ENCODE measurements at regions not wholly inside any gene's neighbourhood (a gene's known extent, or its start where the extent isn't known, plus 50 kb on each side); places are given as distances from the start of the nearest gene placed in this dataset.

DNA sequence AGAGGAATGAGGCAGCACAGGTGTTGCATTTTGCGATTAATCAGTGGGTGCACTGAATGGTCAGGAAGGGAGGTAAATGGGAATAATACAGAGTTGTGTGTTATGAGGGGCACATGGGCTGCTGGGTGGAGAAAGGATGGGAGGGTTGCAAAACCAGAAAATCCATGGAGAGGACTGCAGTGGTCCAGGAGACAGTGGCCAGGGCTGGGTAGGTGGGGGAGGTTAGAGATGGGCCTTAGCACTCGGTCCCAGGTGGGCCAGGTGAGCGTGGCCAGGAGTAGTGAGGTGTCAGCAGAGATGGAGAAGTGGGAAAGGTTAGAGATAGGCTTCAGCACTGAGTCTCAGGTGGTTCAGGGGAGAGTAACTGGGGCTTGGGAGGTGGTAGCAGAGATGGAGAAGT lies 399.1 kb upstream of the LARGE1 start:
- no peak overlapping the region for H2AFZ ChIP-seq (ENCODE audit: low read length)
- no peak for ATAC-seq
- no peaks in the 10 kb centered on the region for H3K4me1 ChIP-seq (ENCODE audit: insufficient read depth, low read length)
- H3K4me3 ChIP-seq (replicated peaks in 1 of 3; ENCODE audit: insufficient read depth in 1 of 3, low read depth in 2 of 3, low read length in 3 of 3): no peak overlapping the region
- DNase-seq (ENCODE audit: low spot score): no peak
- H3K79me2 ChIP-seq (ENCODE audit: insufficient read depth, low read length): no peaks in the 10 kb centered on the region
- no peaks in the 10 kb centered on the region for H3K36me3 ChIP-seq (replicated peaks in 1 of 2; ENCODE audit: control insufficient read depth in 1 of 2, insufficient read depth in 2 of 2, low read length in 2 of 2)
- no peak overlapping the region for H3K4me2 ChIP-seq (ENCODE audit: low read depth, low read length)
- ChIA-PET POLR2A (no interaction called here), CTCF (ENCODE audit: low intra/inter-chr PET ratio, low total read pairs) (no interaction called here)
- FAIRE-seq: no peak
- intact Hi-C loops (cut with micrococcal nuclease; ENCODE audit: unreplicated experiment): no loop called here
- in situ Hi-C loops (cut with HindIII; ENCODE audit: extremely low pct_ligation_motif_present, low pct_unique_long_range_greater_than_20kb): no loop called here
- 3% methylated on average over 3 of the region's 3 CpGs for WGBS (ENCODE audit: low lambda C conversion rate)
- H3K27me3 ChIP-seq (ENCODE audit: control insufficient read depth in 1 of 2, insufficient read depth in 2 of 2, low read length in 2 of 2): no peaks in the 10 kb centered on the region
- peaks cover 5% of the 10 kb centered on the region; the same call in 1 of the 2 replicates for H3K9me3 ChIP-seq (ENCODE audit: low read length)
- H3K9ac ChIP-seq (ENCODE audit: insufficient read depth, low read depth, low read length): no peak overlapping the region
- no peak overlapping the region for H3K27ac ChIP-seq (ENCODE audit: extremely low read length, insufficient read depth, low read length)
- no peaks in the 10 kb centered on the region for H4K20me1 ChIP-seq (ENCODE audit: insufficient read depth, low read length)
- TF ChIP-seq U2AF2 (IDR thresholded peaks at IDR 0.05; ENCODE audit: low read depth, low read length) (no peak), ZNF263 (CRISPR knock-in tag; IDR thresholded peaks at IDR 0.05) (no peak), PLSCR1 (CRISPR knock-in tag; IDR thresholded peaks at IDR 0.05; ENCODE audit: borderline replicate concordance) (no peak), SRSF1 (optimal IDR thresholded peaks at IDR 0.05; ENCODE audit: low read depth, low read length) (no peak), ZNF652 (CRISPR knock-in tag; IDR thresholded peaks at IDR 0.05; ENCODE audit: borderline replicate concordance, low read depth) (no peak)
- TF ChIP-seq, protein P1, sequence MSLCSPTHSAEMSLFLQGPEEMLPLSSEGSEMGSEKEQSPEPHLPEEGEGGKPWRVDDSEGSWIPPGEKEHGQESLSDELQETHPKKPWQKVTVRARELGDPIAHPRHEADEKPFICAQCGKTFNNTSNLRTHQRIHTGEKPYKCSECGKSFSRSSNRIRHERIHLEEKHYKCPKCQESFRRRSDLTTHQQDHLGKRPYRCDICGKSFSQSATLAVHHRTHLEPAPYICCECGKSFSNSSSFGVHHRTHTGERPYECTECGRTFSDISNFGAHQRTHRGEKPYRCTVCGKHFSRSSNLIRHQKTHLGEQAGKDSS (CRISPR knock-in tag; IDR thresholded peaks at IDR 0.05; ENCODE audit: borderline replicate concordance, low read depth): no peak
- no TSS peak for BruUV-seq (replicated peaks)

DNA sequence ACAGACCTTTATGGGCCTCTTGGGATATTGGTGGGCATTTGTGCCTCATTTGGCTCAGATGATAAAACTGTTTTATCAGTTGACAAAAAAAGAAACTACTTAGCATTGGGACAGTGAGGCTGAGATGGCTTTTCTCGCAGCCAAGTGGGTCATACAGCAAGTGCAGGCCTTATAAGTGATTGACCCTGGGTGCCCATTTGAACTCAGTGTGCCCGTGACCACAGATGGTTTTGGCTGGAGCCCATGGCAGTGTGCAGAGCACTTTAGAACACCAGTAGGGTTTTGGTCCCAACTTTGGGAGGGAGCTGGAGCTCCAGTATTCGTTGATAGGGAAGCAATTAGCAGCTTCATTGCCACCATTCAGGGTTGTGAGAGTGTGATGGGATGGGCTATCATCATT lies 404.5 kb upstream of the LARGE1 start:
- ATAC-seq (no peak), FAIRE-seq (no peak), DNase-seq (ENCODE audit: low spot score) (no peak)
- BruUV-seq (replicated peaks): no TSS peak
- in situ Hi-C loops (cut with HindIII; ENCODE audit: extremely low pct_ligation_motif_present, low pct_unique_long_range_greater_than_20kb): no loop called here
- H3K4me2 ChIP-seq (ENCODE audit: low read depth, low read length): no peak overlapping the region
- H3K36me3 ChIP-seq (replicated peaks in 1 of 2; ENCODE audit: control insufficient read depth in 1 of 2, insufficient read depth in 2 of 2, low read length in 2 of 2): no peaks in the 10 kb centered on the region
- no peaks in the 10 kb centered on the region; a peak in 1 of 5 replicates for H3K27me3 ChIP-seq (ENCODE audit: control insufficient read depth in 1 of 2, insufficient read depth in 2 of 2, low read length in 2 of 2)
- POLR2A ChIA-PET: no interaction called here
- H3K27ac ChIP-seq (ENCODE audit: extremely low read length, insufficient read depth, low read length): no peak overlapping the region
- no peaks in the 10 kb centered on the region for H3K9me3 ChIP-seq (ENCODE audit: low read length)
- CTCF ChIA-PET (ENCODE audit: low intra/inter-chr PET ratio, low total read pairs): no interaction called here
- H3K9ac ChIP-seq (ENCODE audit: insufficient read depth, low read depth, low read length): no peak overlapping the region
- intact Hi-C loops (cut with micrococcal nuclease; ENCODE audit: unreplicated experiment): no loop called here
- H2AFZ ChIP-seq (ENCODE audit: low read length): no peak overlapping the region
- H3K79me2 ChIP-seq (ENCODE audit: insufficient read depth, low read length): no peaks in the 10 kb centered on the region
- no peaks in the 10 kb centered on the region for H4K20me1 ChIP-seq (ENCODE audit: insufficient read depth, low read length)
- TF ChIP-seq FOSL2 (CRISPR knock-in tag; IDR thresholded peaks at IDR 0.05): no peak
- TF ChIP-seq, protein P2, sequence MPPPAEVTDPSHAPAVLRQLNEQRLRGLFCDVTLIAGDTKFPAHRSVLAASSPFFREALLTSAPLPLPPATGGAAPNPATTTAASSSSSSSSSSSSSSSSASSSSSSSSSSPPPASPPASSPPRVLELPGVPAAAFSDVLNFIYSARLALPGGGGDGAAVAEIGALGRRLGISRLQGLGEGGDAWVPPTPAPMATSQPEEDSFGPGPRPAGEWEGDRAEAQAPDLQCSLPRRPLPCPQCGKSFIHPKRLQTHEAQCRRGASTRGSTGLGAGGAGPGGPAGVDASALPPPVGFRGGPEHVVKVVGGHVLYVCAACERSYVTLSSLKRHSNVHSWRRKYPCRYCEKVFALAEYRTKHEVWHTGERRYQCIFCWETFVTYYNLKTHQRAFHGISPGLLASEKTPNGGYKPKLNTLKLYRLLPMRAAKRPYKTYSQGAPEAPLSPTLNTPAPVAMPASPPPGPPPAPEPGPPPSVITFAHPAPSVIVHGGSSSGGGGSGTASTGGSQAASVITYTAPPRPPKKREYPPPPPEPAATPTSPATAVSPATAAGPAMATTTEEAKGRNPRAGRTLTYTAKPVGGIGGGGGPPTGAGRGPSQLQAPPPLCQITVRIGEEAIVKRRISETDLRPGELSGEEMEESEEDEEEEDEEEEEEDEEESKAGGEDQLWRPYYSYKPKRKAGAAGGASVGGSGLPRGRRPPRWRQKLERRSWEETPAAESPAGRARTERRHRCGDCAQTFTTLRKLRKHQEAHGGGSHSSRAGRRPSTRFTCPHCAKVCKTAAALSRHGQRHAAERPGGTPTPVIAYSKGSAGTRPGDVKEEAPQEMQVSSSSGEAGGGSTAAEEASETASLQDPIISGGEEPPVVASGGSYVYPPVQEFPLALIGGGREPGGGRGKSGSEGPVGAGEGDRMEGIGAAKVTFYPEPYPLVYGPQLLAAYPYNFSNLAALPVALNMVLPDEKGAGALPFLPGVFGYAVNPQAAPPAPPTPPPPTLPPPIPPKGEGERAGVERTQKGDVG (CRISPR knock-in tag; IDR thresholded peaks at IDR 0.05; ENCODE audit: borderline replicate concordance): no peak
- no peak for TF ChIP-seq ZNF652 (CRISPR knock-in tag; IDR thresholded peaks at IDR 0.05; ENCODE audit: borderline replicate concordance, low read depth)
- no peak for TF ChIP-seq FOSL1 (CRISPR knock-in tag; IDR thresholded peaks at IDR 0.05; ENCODE audit: borderline replicate concordance)
- no peak for TF ChIP-seq TGIF2 (CRISPR knock-in tag; IDR thresholded peaks at IDR 0.05)
- TF ChIP-seq NFKB2 (CRISPR knock-in tag; IDR thresholded peaks at IDR 0.05; ENCODE audit: borderline replicate concordance): no peak
- no CpG with 5 or more reads among the region's 3 CpGs for WGBS (ENCODE audit: low lambda C conversion rate)
- H3K4me3 ChIP-seq (replicated peaks in 1 of 3; ENCODE audit: insufficient read depth in 1 of 3, low read depth in 2 of 3, low read length in 3 of 3): no peak overlapping the region
- no peaks in the 10 kb centered on the region for H3K4me1 ChIP-seq (ENCODE audit: insufficient read depth, low read length)

Data from HepG2 (cell line).